GM19240 (cell line): ENCODE measurements at regions not wholly inside any gene's neighbourhood (a gene's known extent, or its start where the extent isn't known, plus 50 kb on each side); places are given as distances from the start of the nearest gene placed in this dataset.
A peak's percentile ranks its signal among the peaks of the same experiment; 100 is the strongest.
"Not testable (repeated sequence)": the region's sequence is repeated elsewhere in the genome, so short reads cannot be mapped to it uniquely, and the experiment has no call there.

ENCODE experiments used
- DNase-seq: peaks from one replicate; pipeline ENCODE4 v3.0.0; 2011; ENCODE audit warnings: low spot score; ENCODE audit not compliant: insufficient read length

DNA sequence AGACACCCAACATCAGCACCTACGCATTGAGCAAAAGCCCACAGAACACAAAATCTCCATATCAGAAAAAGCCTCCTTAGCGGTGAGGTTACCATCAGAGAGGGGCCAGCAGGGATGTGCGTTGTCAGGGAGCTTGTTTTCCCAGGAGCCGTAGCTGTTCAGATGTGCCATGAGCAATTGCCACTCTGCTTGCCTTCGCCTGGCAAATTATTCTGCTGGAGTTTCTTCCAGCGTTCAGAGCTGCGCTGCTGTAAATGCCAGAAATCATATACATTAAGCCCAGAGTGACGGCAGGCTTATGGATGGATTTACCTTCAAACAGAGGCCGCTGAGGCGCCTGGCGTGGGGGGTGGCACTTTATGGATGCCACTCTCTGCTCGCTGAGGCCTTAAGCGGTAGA lies 632.3 kb downstream of the BCOR start:
- no peak for DNase-seq

DNA sequence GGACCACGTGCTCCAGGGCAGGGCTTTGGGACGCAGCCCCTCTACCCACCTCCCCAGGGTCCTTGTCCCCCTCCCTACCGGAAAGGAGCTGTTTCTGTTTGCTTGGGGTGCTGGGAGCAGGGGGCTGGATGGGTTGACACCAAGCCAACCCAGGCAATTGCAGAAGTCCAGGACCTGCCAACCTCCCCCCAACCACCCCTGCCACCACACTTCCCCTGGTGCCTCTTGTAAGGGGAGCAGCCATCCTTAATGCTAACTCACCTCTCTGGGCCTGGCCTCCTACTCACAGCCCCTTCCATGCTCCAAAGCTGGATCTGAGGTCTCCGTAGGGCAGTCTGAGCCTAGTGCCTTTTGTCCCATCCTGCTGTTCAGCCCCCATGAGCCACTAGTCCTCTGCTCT lies 631.9 kb downstream of the BCOR start:
- no peak for DNase-seq

DNA sequence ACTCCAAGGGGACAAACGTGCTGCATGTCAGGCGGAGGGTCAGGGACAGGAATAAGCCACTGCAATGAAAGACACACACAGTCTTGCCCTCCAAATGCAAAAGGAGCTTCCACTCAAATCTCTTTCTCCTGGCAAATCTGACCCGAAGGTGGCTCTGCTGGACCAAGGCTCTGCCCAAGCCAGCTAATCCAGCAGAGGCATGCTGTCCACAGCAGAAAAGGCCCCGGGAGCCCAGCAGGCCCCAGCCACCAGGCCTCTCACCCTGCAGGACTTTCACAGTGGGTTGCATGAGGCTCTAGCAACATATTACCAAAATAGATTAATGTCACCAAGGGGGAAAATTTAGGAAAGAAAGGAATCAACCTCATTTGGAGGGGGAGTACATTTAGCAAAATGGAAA lies 628.6 kb downstream of the BCOR start:
- no peak for DNase-seq

DNA sequence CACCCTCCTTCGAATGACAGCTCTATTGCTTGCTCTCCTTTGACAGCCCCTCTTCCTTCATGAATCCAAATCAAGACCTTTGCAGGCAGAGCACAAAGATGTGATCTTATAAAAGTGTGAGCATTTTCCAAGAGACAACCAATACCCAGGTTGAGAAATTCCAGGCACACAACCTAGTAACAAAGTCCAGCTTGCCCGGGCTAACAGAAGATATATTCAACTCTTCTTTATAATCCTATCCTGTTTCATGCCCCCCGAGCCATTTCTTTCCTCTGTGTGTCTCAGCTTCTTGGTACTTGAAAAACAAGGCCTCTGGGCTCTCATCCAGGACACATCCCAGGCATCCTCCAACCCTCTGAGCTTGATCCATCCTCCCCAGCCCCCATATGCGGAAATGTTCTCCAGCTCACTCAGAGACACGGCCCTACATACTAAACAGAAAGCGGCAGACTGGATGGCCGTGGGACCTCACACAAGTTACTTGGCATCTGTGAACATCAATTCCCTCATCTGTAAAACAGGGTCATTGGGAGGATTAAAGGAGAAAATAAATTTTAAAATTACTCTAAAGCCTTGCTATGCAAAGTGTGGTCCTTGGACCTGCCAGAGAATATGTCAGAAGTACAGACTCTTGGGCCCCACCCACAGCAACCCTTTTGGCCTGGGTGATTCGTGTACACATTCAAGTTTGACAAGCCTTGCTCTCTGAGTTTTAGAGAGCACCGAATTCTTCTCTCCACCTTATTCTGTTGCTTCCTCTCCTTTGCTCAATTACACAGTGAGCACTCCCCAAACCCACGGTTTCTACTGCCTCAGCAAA lies 627.0 kb downstream of the BCOR start:
- no peak for DNase-seq

DNA sequence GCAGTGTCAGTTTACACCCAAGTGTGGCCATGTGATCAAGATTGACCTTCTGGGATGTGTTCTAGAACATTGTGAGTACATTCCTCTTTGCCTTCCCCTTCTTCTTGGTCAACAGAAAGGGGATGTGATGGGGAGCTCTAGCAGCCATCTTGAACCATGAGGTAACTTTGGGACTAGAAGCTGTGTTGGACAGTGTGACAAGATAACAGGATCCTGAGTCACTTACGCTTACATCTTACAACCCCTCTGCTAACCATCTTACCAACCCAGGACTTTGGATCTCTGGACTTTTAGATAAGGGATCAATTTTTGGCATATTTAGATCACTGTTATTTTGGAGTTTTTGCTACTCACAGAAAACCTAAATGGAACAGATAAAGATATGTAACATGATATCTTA lies 625.6 kb downstream of the BCOR start:
- no peak for DNase-seq

DNA sequence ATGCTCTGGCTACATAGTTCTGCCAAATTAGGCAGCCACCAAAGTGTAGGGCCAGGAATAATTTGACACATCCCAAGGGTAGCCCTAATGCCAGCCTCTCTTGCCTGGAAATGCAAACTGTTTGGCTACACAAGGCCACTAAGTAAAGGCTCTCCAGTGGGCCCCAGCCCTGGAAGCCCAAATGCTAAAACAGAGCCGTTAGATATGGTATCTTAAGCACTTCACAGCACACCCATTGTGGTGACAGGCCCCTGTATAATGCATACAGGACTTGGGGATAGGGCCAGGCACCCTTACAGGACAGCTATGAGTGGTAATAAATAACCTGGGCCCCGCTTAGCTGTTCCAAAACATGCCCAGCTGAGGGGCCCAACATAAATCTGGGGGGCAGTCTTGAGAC lies 623.9 kb downstream of the BCOR start:
- no peak for DNase-seq

DNA sequence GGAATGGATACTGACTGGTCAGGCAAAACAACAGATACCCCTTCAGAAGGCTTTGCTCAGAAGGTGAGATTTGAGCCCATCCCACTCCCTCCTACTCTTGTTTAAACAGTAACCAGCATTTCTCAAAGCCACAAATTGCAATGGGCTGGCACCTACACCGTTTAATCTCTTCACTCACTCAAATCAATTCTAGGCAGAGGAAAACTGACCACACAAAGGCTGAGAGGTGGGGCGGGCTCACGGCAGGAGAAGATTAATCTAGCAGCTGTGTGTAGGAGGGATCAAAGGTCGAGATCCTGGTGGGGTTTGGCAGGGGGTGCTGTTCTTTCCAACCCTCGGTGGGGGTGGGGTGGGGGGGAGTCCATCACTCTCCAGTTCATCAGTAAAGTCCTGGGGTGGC lies 622.4 kb downstream of the BCOR start:
- DNase-seq: no peak

DNA sequence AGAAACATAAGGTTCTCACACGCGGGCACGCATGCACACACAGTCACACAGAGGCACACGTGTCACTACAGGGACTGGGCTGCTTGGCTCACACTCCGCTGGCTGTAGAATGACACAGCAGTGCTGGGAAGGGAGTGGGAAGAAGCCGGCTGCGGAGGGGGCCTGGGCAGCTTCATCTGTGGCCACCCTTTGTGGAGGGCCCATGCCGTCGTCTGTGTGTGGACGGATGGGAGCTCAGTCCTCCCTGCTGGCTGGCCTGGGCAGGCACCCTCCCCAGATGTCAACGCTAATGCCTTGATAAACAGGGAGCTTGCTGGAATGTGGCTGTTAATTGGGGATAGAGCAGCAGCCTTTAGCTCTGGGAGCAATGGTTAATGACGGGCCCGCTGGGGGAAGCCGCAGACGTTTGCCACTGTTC lies 621.1 kb downstream of the BCOR start:
- DNase-seq: no peak

DNA sequence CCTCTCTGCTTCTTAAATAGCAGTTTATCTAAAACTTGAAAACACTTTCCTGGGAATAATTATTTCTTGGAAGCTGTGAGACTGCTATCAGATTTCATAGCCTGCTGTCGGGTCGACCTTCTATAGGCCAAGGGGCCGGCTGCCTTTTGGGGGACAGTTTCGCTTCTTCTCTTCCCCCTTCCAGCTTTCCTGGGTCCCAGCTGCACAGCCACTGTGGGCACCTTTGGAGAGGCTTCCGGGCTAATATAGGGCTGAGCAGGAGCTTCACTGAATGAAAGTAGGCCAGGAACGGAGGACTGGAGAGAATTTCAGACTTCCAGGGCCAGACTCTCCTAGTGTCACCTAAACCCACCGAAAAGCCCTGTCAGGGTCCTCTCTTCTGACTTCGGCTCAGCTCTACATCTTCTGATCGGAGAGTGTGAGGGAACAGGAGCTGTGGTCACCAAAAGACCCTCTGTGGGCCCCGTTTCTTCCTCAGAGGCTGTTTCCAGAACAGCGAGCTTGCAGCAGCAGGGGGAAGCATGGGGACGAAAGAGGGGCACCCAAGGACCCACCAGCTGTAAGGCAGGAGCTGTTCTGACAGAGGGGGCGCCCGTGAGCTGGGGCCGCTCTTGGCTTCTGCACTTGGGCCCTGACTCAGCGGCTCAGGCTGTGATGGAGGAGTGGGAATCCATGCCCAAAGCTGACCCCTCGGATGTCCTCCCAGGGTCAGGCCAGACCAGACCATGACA lies 620.6 kb downstream of the BCOR start:
- DNase-seq: no peak

DNA sequence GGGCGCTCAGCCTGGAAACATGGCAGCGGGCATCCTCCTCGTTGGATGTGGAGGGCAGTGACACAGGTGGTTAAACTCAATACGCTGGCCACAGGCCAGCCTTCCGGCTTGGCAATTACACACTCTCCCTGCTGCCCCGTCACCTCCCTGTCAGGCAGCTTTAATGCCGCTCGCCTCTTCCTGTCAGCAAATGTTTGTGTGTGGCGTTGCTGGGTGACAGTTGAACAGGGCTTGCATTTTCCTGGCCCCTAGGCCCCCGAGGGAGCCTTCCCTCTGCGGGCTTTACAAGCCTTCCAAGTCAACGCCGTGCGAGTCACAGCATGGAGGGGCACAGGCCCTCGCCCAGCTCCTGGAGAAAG lies 620.0 kb downstream of the BCOR start:
- DNase-seq: no peak

DNA sequence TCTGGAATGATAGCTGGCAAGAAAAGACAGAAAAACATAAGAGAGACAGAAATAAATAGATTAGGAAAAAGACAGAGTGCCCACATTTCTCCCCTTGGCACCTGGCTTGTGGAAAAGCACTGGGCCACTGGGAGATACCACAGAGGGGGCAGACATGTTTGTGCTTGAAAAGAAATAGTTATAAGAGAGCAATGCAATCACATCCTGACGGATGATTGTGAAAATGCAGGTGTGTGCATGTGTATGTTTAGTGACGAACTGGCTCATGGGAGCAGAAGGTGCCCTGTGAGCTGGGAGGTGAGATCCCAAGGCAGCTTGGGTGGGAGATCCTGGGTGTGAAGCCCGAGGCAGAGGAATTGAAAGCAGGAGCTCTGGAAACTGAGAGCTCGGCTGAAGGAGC lies 617.9 kb downstream of the BCOR start:
- DNase-seq: no peak

DNA sequence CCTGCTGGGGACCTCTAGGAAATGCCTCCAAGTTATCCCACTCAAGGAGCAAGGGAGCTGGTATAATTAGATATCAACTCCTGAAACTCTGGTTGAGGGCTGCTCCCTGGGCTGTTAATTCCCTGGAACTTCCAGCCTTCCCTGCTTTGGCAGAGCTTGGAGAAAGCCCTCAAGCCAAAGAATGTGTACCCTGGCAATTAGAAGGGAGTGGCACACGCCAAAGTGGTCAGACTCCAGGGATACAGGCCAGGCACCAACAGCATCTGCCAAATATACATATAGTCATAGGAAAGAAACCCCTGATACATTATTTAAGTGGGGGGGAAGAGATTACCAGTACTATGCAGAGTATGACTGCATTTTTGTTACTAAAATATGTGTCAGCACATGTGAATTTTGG lies 616.8 kb downstream of the BCOR start:
- DNase-seq: no peak

DNA sequence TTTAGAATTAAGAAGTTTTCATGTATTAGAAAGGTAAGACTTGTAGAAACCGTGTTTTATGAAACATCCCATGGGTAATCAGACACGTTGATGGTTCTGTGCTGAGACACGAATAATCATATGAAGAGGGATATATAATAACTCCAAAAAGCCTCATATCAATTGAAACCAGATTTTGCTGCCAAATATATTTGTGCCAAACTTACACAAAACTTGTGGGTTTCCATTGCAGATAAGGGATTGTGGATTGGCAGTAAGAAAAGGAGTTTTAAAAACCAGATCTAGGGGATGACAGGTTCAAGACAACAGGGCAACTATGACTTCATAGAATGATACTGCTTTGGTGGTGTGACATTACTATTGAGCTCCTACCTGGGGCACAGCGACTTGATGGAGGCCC lies 616.1 kb downstream of the BCOR start:
- no peak for DNase-seq

DNA sequence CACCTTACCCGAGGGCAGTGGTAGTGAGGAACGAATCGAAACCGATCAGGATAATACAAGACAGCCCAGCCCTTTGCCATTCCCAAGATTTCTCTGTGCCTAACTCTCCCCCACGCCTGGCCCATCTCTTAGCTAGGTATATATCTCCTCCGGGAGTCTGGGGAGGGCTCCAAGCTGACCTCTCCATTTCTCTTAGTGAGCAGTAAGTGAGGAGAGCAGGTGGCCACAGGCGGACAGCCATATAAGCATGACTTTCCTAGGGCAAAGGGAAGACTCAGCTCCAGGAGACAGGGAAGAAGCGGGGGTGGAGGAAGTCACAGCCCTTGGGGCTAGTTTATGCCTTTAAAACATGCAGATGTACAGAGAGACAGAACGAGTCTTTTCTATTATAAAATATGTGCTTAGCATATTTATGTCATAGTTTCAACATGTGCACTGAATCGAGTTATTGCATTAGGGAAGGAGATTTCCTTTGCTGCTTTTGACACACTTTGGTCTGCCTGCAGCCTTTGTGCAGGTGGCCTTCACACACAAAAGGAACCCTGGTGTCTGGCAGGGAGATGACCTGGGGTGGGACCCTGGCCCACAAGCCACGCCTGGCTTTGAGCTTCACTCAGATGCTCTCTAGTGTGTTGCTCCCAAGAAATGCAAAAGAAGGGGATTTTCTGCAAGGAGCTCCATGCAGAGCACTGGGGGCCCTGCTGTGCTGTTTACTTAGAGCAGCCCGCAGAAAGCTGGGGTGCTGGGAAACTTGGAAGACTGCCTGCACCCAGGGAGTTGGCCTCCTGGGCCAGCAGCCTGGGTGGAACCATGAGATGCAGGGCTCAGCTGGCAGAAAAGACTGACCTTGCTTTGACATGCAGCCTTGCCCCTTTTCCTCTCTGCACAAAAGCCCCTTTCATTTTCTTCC lies 613.3 kb downstream of the BCOR start:
- no peak for DNase-seq

DNA sequence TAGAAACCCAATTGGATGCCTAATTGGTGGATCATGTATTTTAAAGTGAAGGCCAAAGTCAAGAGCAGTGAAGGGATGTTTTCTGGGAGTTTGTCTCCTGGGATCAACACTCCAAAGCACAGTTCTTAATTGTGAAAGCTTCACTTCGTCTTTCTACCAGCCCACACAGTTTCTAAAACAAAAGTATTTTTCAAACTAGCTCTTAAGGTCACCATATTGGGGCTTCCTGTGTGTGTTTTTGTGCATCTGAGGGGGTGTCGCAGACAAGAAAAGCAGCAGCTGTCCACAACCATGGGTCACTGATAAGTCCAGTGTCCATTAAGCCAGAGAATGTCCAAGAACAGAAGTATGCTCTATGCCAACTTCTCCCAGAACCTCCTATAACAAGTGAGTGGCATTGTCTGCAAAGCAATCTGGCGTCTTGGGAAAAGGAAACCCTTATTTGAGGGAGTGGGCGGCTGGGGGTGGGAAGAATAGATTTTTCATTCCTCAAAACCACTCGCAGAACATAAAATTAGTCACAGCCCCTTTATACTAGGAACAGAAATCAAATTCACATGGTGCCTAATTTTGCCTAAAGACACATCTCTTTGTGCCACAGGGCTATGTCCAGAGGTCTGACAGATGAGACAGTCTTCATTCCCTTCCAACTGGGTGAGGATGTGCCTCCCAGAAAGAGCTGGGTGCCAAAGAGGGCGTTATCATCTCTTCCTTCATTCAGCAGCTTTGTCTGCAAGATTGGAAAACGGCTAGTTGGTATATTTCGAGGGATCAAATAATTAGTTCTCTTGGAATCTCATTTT lies 610.4 kb downstream of the BCOR start:
- DNase-seq: no peak

DNA sequence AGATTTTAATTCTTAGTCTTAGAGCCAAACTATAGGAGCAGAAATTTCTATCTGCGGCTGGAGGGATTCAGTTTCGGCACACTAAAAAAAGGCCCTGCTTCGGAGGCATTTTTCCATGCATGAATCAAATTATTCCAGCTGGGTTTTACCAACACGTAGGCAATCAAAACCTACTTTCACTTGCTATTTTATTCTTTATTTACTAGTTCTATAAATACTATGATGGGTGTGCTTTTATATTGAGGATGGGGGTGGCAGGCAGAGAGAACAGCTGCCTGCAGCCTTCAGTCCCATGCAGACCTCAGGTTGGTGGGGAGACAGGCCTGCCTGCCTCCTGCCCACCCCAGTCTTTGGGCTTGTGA lies 609.8 kb downstream of the BCOR start:
- no peak for DNase-seq

DNA sequence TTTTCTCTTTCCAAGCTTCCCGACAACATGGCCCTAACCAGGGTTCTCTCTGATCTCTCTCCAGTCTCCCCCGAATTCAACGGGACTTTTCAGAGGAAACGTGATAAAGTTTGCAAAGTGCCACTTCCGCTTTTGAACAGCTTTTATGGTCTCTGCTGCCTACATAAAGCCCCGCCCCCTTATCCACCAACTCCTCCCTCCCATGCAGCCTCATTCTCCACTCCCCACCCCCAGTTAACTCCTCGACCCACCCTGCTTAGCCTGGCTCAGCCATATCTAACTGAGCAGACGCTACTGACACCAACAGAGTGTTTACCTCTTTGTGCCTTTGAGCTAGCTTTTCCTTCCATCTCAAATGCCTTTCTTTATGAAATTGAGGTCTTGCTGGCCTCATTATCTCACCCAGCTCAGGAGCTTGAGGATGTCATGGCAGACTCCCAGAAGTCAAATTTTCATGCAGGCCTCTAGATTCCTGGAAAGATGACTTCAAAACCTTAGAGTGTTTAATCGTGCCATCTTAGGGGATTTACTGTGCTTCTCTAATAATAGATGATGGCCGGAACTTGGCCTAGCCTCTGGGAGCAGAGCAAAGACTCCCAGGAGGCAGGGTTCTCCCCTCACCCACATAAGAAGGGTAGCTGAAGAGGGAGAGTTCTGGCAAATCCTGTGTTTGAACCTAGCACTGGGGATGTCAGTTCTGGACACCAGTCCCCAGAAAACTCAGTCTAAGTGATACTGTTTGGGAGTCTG lies 606.0 kb downstream of the BCOR start:
- DNase-seq: peak; percentile 26

DNA sequence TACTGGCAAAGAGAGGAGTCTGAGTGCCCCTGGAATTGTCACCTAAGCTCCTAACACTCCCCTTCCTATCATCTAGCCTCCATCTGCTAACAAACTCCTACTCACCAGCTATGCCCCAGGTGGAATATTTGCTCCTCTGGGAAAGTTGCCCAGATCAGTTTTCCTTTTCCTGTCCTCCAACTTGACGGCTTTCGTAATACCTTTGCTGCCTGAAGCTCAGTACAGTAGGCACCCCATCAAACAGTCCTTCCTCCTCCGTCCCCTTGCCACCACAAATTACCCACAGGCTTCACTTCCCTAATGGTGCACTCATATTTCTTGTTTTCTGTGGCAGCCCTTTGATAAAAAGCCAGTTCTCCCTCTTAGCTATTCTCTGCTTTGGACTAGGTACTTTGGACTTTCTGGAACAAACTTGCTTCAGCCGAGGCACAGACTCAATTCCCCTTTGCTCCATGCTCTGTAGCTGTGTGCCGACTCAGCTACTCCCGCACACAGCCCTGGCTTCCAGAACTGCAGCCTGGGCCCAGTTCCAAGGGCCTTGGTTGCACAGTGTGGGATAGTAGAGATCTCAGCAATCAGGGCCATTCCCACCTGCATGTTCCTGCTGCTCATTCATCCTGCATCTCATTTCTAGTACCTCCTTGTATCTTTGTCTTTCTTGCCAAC lies 605.1 kb downstream of the BCOR start:
- no peak for DNase-seq

DNA sequence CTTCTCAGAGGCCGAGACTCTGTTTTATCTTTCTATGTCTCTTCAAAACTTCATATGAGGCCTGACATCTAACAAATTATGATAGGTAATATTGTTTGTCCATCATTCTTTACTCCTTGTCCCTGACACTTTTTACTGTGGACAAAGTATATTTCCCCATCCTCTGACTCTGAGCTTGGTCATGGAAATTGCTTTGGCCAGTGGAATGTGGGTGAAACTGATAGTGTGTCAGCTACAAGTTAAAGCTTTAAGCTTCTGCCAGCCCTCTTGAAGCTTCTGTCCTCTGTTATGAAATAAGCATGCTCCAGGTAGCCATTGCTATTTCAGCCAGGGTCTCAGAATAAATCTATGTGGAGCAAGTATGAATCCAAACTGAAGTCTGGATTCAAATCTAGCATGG lies 604.6 kb downstream of the BCOR start:
- no peak for DNase-seq

DNA sequence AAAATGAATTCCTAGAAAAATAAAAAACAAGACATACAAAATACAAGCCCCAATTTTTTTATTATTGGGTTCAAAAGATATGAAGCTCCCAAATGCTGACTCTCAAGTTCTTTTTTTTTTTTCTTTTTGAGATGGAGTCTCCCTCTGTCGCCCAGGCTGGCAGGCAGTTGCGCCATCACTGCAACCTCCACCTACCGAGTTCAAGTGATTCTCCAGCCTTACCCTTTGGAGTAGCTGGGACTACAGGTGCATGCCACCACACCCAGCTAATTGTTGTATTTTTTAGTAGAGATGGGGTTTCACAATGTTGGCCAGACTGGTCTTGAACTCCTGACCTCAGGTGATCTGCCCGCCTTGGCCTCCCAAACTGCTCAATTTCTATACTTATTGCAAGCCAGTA lies 600.6 kb downstream of the BCOR start:
- DNase-seq: not testable (repeated sequence)
